Fibroblast of mammary gland (primary cell): ENCODE measurements at regions not wholly inside any gene's neighbourhood (a gene's known extent, or its start where the extent isn't known, plus 50 kb on each side); places are given as distances from the start of the nearest gene placed in this dataset.
"Not testable (repeated sequence)": the region's sequence is repeated elsewhere in the genome, so short reads cannot be mapped to it uniquely, and the experiment has no call there.

Experiments
- DNase-seq: peaks from one replicate; pipeline ENCODE4 v3.0.0-alpha.2; 2010; ENCODE audit warnings: low read depth
- H3K4me3 ChIP-seq: 2 replicates; pipeline ENCODE4 v1.5.1; 2011; ENCODE audit warnings: low read depth, mild to moderate bottlenecking, low read length, moderate library complexity; ENCODE audit not compliant: control insufficient read depth
- TF ChIP-seq, protein P1 (sequence below): conservative IDR thresholded peaks from 2 replicates; pipeline ENCODE4 v1.5.1; 2011; ENCODE audit warnings: low read depth, low read length, inconsistent platforms; ENCODE audit not compliant: control insufficient read depth, insufficient read depth

DNA sequence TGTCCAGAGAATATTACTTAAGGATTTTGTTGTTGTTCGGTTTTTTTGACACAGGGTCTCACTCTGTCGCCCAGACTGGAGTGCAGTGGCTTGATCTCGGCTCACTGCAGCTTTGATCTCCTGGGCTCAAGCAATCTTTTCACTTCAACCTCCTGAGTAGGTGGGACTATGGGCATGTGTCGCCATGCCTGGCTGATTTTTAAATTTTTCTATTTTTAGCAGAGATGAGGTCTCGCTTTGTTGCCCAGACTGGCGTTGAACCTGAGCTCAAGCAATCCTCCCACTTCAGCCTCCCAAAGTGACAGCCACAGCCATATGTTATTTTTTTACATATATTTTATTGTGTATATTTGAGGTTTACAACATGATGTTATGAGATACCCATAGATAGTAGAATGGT lies 86.8 kb upstream of the UMPS start:
- H3K4me3 ChIP-seq: no peak overlapping the region
- DNase-seq: no peak
- TF ChIP-seq, protein P1, sequence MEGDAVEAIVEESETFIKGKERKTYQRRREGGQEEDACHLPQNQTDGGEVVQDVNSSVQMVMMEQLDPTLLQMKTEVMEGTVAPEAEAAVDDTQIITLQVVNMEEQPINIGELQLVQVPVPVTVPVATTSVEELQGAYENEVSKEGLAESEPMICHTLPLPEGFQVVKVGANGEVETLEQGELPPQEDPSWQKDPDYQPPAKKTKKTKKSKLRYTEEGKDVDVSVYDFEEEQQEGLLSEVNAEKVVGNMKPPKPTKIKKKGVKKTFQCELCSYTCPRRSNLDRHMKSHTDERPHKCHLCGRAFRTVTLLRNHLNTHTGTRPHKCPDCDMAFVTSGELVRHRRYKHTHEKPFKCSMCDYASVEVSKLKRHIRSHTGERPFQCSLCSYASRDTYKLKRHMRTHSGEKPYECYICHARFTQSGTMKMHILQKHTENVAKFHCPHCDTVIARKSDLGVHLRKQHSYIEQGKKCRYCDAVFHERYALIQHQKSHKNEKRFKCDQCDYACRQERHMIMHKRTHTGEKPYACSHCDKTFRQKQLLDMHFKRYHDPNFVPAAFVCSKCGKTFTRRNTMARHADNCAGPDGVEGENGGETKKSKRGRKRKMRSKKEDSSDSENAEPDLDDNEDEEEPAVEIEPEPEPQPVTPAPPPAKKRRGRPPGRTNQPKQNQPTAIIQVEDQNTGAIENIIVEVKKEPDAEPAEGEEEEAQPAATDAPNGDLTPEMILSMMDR: no peak

DNA sequence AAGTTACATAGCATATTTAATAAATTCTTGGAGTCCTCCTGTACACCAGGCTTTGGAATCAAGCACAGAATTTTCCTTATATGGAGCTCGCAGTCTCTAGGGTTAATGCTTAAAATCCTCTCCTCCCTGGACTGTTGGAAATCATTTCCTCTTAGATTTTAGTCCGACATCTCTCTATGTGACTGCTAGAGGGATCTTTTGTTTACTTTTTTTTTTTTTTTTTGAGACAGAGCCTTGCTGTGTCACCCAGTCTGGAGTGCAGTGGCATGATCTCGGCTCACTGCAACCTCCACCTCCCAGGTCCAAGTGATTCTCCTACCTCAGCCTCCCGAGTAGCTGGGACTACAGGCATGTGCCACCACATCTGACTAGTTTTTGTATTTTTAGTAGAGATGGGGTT lies 84.1 kb upstream of the UMPS start:
- not testable (repeated sequence) for H3K4me3 ChIP-seq, DNase-seq

GRCh38 chr3:124648551-124648950 lies 81.7 kb upstream of the UMPS start:
- TF ChIP-seq, protein P1: no peak
- no peak for DNase-seq
- H3K4me3 ChIP-seq: no peak overlapping the region

DNA sequence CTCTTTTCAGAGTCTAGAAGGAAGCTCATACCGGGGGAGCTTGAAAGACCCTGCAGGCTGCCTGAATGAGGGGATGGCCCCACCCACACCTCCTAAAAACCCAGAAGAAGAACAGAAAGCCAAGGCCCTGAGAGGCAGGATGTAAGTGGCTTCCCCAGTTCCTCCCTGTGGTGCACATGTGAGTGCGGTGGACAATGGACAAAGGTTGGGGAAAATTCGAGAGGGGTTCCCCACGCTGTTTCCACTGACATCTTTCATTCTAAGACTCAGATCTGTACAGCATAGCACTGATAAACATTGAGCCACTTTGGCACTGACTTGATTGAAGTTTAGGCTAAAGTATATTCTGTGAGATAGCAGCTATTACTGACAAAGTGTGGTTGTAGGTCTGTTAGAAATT lies 79.5 kb upstream of the UMPS start:
- H3K4me3 ChIP-seq: no peak overlapping the region
- TF ChIP-seq, protein P1: no peak
- no peak for DNase-seq

DNA sequence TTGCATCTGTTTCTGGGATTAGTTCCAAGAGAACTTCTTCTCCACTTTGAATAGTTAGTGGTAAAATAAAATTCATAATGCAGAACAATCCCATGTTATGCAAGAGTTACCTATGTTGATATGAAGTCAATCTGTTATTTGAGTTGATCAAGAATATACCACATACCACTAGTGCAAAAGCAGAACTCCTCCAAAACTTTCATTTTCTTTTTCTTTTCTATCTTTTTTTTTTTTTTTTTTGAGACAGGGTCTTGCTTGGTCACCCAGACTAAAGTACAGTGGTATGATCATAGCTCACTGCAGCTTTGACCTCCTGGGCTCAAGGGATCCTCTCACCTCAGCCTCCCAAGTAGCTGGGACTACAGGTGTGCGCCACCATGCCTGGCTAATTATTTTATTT lies 78.8 kb upstream of the UMPS start:
- H3K4me3 ChIP-seq: not testable (repeated sequence)

GRCh38 chr3:124652009-124652408 lies 78.2 kb upstream of the UMPS start:
- TF ChIP-seq, protein P1: no peak
- DNase-seq: no peak
- H3K4me3 ChIP-seq: no peak overlapping the region

More for the DNA sequence above, 78.8 kb upstream of the UMPS start:
- DNase-seq: not testable (repeated sequence)

DNA sequence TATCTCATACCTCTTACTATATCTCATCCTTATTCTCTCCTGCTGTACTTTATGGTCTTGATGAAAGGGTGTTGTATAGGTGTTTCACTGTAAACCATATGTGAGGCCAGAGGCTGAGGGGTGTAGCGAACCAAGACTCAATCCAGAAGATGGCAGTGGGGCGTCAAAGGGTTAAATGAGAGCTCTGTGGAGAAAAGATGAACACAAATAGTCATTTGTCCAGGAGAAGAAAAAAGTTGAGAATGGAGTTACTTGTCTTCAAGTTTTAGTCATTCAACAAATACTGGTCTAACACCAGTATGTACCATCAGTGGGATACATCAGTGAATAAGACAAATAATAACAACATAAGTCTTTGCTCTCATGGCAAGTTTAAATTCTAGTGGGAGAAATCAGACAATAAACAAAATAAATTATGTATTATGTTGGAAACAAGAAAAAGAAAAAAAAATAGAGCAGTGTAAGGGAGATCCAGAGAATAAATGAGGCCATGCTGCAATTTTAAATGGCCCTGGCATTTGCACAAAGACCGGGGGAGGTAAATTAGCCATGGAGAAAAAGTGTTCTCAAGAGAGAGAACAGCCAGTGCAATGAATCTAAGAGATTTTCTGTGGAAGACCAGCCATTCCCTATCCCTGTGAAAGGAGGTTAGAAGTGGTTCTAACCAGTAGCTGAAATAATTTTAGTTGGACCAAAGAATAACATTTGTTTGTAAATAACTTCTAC lies 77.0 kb upstream of the UMPS start:
- TF ChIP-seq, protein P1: no peak
- H3K4me3 ChIP-seq: no peak overlapping the region
- DNase-seq: no peak
